GM19238 (cell line): ENCODE measurements at regions not wholly inside any gene's neighbourhood (a gene's known extent, or its start where the extent isn't known, plus 50 kb on each side); places are given as distances from the start of the nearest gene placed in this dataset.

Experiments used
- DNase-seq: peaks from one replicate; pipeline ENCODE4 v3.0.0; 2011; ENCODE audit warnings: low spot score; ENCODE audit not compliant: insufficient read length

DNA sequence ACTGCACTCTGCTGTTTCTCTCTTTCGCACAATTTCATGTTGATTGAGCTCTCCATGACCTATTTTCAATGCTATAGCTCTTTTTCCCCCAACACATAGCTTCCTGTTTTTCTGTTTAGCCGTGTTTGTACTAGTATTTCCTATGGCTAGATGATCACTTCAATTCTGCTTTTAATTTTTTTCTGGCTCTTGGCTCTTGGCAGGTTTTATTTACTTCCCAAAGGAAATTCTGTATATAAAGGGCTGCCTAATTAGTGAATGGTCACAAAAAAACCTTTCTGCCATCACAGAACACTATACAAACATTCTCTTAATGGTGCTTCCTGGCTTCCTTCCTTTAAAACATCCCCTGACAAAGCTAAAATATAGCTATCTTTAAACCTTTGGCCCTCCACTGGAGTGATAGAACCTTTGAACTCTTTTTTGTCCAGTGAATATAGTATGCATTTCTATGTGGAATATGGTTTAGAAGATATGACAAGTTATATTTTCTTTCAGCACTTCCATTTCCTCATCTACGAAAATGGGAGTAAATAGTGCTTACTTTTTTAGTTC is 88.2 kb downstream of the RASSF9 start:
- DNase-seq = no peak
